Heart left ventricle (tissue), 16 donors: ENCODE measurements at regions not wholly inside any gene's neighbourhood (a gene's known extent, or its start where the extent isn't known, plus 50 kb on each side); places are given as distances from the start of the nearest gene placed in this dataset.

Experiments
- ATAC-seq, 4 donors: fragments of 200-7000 bp; cut with Tn5 transposase; one replicate each; pipeline ENCODE4 v1.9.1; 2020 to 2022; ENCODE audit warnings: moderate library complexity in 4 of 4, mild to moderate bottlenecking in 3 of 4, moderate number of reproducible peaks in 1 of 4
- DNase-seq, 5 donors: peaks; one replicate each; pipeline ENCODE4 v3.0.0-alpha.2; 2020
- H3K27ac ChIP-seq, 12 donors: fragments of 200-600 bp; sonication (generic) in 4 of 12; one replicate each; pipeline versions ENCODE4 v1.5.0 to v1.8.0; 2016 to 2022; ENCODE audit warnings: mild to moderate bottlenecking in 2 of 12
- H3K27me3 ChIP-seq, 9 donors: fragments of 200-600 bp; sonication (generic) in 2 of 9; one replicate each; pipeline versions ENCODE4 v1.5.1 to v1.8.0; 2016 to 2022; ENCODE audit warnings: mild to moderate bottlenecking in 3 of 9
- H3K36me3 ChIP-seq, 9 donors: fragments of 200-600 bp; sonication (generic) in 2 of 9; one replicate each; pipeline versions ENCODE4 v1.5.0 to v1.8.0; 2018 to 2022; ENCODE audit warnings: mild to moderate bottlenecking in 2 of 9
- H3K4me1 ChIP-seq, 12 donors: fragments of 200-600 bp; sonication (generic) in 4 of 12; one replicate each; pipeline versions ENCODE4 v1.5.0 to v1.8.0; 2016 to 2022; ENCODE audit warnings: mild to moderate bottlenecking in 3 of 12
- H3K4me3 ChIP-seq, 12 donors: fragments of 200-600 bp; sonication (generic) in 4 of 12; one replicate each; pipeline versions ENCODE4 v1.5.0 to v1.8.0; 2017 to 2022; ENCODE audit warnings: mild to moderate bottlenecking in 9 of 12, moderate library complexity in 4 of 12
- H3K9me3 ChIP-seq, 12 donors: fragments of 200-600 bp; sonication (generic) in 4 of 12; one replicate each; pipeline versions ENCODE4 v1.5.0 to v1.8.0; 2016 to 2022; ENCODE audit warnings: mild to moderate bottlenecking in 1 of 12
- CTCF ChIP-seq, 12 donors: fragments of 200-600 bp; sonication (generic) in 4 of 12; IDR thresholded peaks; one replicate each; pipeline versions ENCODE4 v1.5.0 to v1.8.0; 2018 to 2022; ENCODE audit warnings: antibody characterized with exemption in 12 of 12, mild to moderate bottlenecking in 5 of 12
- POLR2A ChIP-seq, 2 donors: fragments of 450-650 bp; IDR thresholded peaks; one replicate each; pipeline ENCODE4 v1.6.1; 2017; ENCODE audit warnings: antibody characterized with exemption in 2 of 2, mild to moderate bottlenecking in 2 of 2, moderate library complexity in 2 of 2
- WGBS, 4 donors: extraction: QIAGEN DNeasy Blood & Tissue Kit in 2 of 4; methylation state at CpG; one replicate each; pipeline versions ENCODE4 v1.1.5 to v1.1.7; 2013 to 2018; 5-methylcytosine and 5-hydroxymethylcytosine counted together
- intact Hi-C, 10 donors: fragments of 100-400 bp; cut with DNase I; formaldehyde crosslinking; loops; one replicate each; pipeline versions ENCODE4 v1.11.1 to v1.14.2; 2022
- donor health status: ischemic (EF 13 %, LVEDD 7.1; RV severe dilation, severe dysfunction).
- donor health status: healthy with polysubstance abuse.
- donor health status: DM: no; HTN: yes; CAD: no.
- donor health status: DM: no; HTN: no; CAD: no.
- donor health status: ischemic (EF 25% LVEDD 6.9; RV normal size, moderate dysfunction).
- donor health status: ischemic (EF 25% LVEDD 5.7; RV mildly dilated, moderate dysfunction).
- donor health status: healthy.
- donor health status: DM: yes; HTN: yes; CAD: no.
- donor health status: ischemic (EF 35%, LVEDD 5.7; RV mildly dilated, moderate dysfunction).
- donor health status: nonischemic (EF 11% LVEDD 7.7; RV severe dilation, severe dysfunction).
- donor health status: DM: yes; HTN: yes; CAD: no.
- donor health status: PGD.
- donor health status: ischemic (EF 29% LVEDD 5.4; RV normal size, mild dysfunction).
- donor health status: nonischemic (EF 23%, LVEDD 6.1; RV moderate dilation, normal function).

GRCh38 chrX:98380556-98380955, 1496.8 kb downstream of the RPA4 start:
- H3K36me3 ChIP-seq, result no peaks in the 10 kb centered on the region
- WGBS, 4 donors, result 73 to 82% (median 77%) methylated on average over 10 of the region's 10 CpGs

GRCh38 chrX:98398542-98398941, 1514.8 kb downstream of the RPA4 start:
- no peaks in the 10 kb centered on the region for H3K4me1 ChIP-seq
- no peak overlapping the region for H3K27ac ChIP-seq
- DNase-seq (no peak), ATAC-seq (no peak)
- no peak overlapping the region for H3K4me3 ChIP-seq
- H3K36me3 ChIP-seq, result no peaks in the 10 kb centered on the region
- H3K9me3 ChIP-seq, result peaks cover 0 to 19% (median 0%) of the 10 kb centered on the region in 12 donors
- WGBS, 4 donors, result 18 to 68% (median 48%) methylated on average over 1 of the region's 1 CpG
- no peaks in the 10 kb centered on the region for H3K27me3 ChIP-seq
- intact Hi-C loops, result no loop called here
- no peak for TF ChIP-seq POLR2A (IDR thresholded peaks at IDR 0.05)
- TF ChIP-seq CTCF (IDR thresholded peaks at IDR 0.05), result no peak

More at GRCh38 chrX:98380556-98380955, 1496.8 kb downstream of the RPA4 start:
- Histone ChIP-seq H3K27me3 (no peaks in the 10 kb centered on the region), H3K4me1 (no peaks in the 10 kb centered on the region), H3K9me3 (peaks cover 0 to 30% (median 0%) of the 10 kb centered on the region in 12 donors), H3K4me3 (no peak overlapping the region), H3K27ac (no peak overlapping the region)
- intact Hi-C loops, result no loop called here
- ATAC-seq, result no peak
- no peak for DNase-seq
- TF ChIP-seq POLR2A (IDR thresholded peaks at IDR 0.05), result no peak
- no peak for TF ChIP-seq CTCF (IDR thresholded peaks at IDR 0.05)

- Histone ChIP-seq H3K9me3 (peaks cover 0 to 4% (median 0%) of the 10 kb centered on the region in 12 donors), H3K36me3 (no peaks in the 10 kb centered on the region), H3K4me3 (no peak overlapping the region), H3K27ac (no peak overlapping the region), H3K4me1 (no peaks in the 10 kb centered on the region), H3K27me3 (no peaks in the 10 kb centered on the region)
- no peak for TF ChIP-seq POLR2A (IDR thresholded peaks at IDR 0.05)
- no peak for TF ChIP-seq CTCF (IDR thresholded peaks at IDR 0.05)
- intact Hi-C loops, result no loop called here
- 20 to 58% (median 33%) methylated on average over 1 of the region's 1 CpG for WGBS, 4 donors
- ATAC-seq (no peak), DNase-seq (no peak)
Measured at GRCh38 chrX:98405376-98405775, 1521.7 kb downstream of the RPA4 start.

- Histone ChIP-seq H3K9me3 (peaks cover 0 to 4% (median 0%) of the 10 kb centered on the region in 12 donors), H3K36me3 (no peaks in the 10 kb centered on the region), H3K4me1 (no peaks in the 10 kb centered on the region), H3K4me3 (no peak overlapping the region), H3K27ac (no peak overlapping the region), H3K27me3 (no peaks in the 10 kb centered on the region)
- DNase-seq (no peak), ATAC-seq (no peak)
- 66 to 80% (median 74%) methylated on average over 4 of the region's 4 CpGs for WGBS, 4 donors
- no peak for TF ChIP-seq CTCF (IDR thresholded peaks at IDR 0.05)
- intact Hi-C loops, result no loop called here
Measured at GRCh38 chrX:98407584-98407983, 1523.9 kb downstream of the RPA4 start.
